Psoas muscle (tissue), 7 donors: ENCODE measurements at regions not wholly inside any gene's neighbourhood (a gene's known extent, or its start where the extent isn't known, plus 50 kb on each side); places are given as distances from the start of the nearest gene placed in this dataset.

Source experiments
- ATAC-seq, 4 donors: fragments of 200-7000 bp; cut with Tn5 transposase; one replicate each; pipeline ENCODE4 v1.9.1; 2020; ENCODE audit warnings: moderate library complexity in 3 of 4, mild to moderate bottlenecking in 2 of 4
- DNase-seq, 2 donors: peaks; one replicate each; pipeline ENCODE4 v3.0.0-alpha.2; 2020
- H3K27ac ChIP-seq: fragments of 200-600 bp; one replicate; pipeline ENCODE4 v1.8.0; 2022
- H3K27me3 ChIP-seq, 3 donors: fragments of 200-600 bp in 1 of 3; one replicate each; pipeline versions ENCODE4 v1.6.1 to v1.8.0; 2013 to 2022; ENCODE audit warnings: low read length in 2 of 3, mild to moderate bottlenecking in 2 of 3, moderate library complexity in 1 of 3; ENCODE audit not compliant: insufficient read depth in 3 of 3
- H3K36me3 ChIP-seq, 2 donors: fragments of 200-600 bp in 1 of 2; one replicate each; pipeline versions ENCODE4 v1.6.1 to v1.8.0; 2013 to 2022; ENCODE audit warnings: low read depth in 1 of 2, mild to moderate bottlenecking in 1 of 2, moderate library complexity in 1 of 2; ENCODE audit not compliant: insufficient read depth in 1 of 2
- H3K4me1 ChIP-seq: fragments of 200-600 bp; one replicate; pipeline ENCODE4 v1.8.0; 2022
- H3K4me3 ChIP-seq: fragments of 200-600 bp; one replicate; pipeline ENCODE4 v1.8.0; 2022; ENCODE audit warnings: mild to moderate bottlenecking
- H3K9me3 ChIP-seq: fragments of 200-600 bp; one replicate; pipeline ENCODE4 v1.8.0; 2022
- CTCF ChIP-seq: fragments of 200-600 bp; IDR thresholded peaks from one replicate; pipeline ENCODE4 v1.8.0; 2022; ENCODE audit warnings: antibody characterized with exemption
- WGBS, 3 donors: extraction: QIAGEN DNeasy Blood & Tissue Kit; methylation state at CpG; one replicate each; pipeline versions ENCODE4 v1.1.6 to v1.1.7; 2013; 5-methylcytosine and 5-hydroxymethylcytosine counted together
- intact Hi-C, 2 donors: fragments of 100-400 bp; cut with DNase I; formaldehyde crosslinking; loops; one replicate each; pipeline versions ENCODE4 v1.11.0 to v1.14.2; 2022
- donor health status: healthy with polysubstance abuse.
- donor health status: DM: no; HTN: no; CAD: no; lungs with moderate emphysema.
- donor health status: Bipolar disorder and iron deficiency.
- donor health status: healthy.
- donor health status: DM: yes; HTN: yes; CAD: no.
- donor health status: DM: no; HTN: no; CAD: no.
- donor health status: DM: yes; HTN: yes; CAD: no.

- Histone ChIP-seq H3K4me1 (no peaks in the 10 kb centered on the region), H3K9me3 (no peaks in the 10 kb centered on the region), H3K27me3 (no peaks in the 10 kb centered on the region), H3K27ac (no peak overlapping the region), H3K36me3 (no peaks in the 10 kb centered on the region), H3K4me3 (no peak overlapping the region)
- intact Hi-C loops, result no loop called here
- ATAC-seq (no peak), DNase-seq (no peak)
- no peak for TF ChIP-seq CTCF
These were observed 166.2 kb upstream of the MEIS1 start for GRCh38 chr2:66268756-66269155.

- H3K9me3 ChIP-seq, result peaks cover 6% of the 10 kb centered on the region
- intact Hi-C loops, result no loop called here
- H3K36me3 ChIP-seq, result no peaks in the 10 kb centered on the region
- H3K4me3 ChIP-seq, result no peak overlapping the region
- DNase-seq, result no peak
- TF ChIP-seq CTCF, result no peak
- H3K27ac ChIP-seq, result no peak overlapping the region
- ATAC-seq, result no peak
- peaks cover 0 to 3% (median 0%) of the 10 kb centered on the region in 3 donors for H3K27me3 ChIP-seq
- H3K4me1 ChIP-seq, result no peaks in the 10 kb centered on the region
- WGBS, 3 donors, result 87 to 93% (median 91%) methylated on average over 3 of the region's 3 CpGs
These were observed 170.6 kb upstream of the MEIS1 start for GRCh38 chr2:66264354-66264753.

GRCh38 chr2:66255867-66256266 is 179.1 kb upstream of the MEIS1 start:
- Histone ChIP-seq H3K27me3 (peaks cover 0 to 3% (median 0%) of the 10 kb centered on the region in 3 donors), H3K9me3 (peaks cover 7% of the 10 kb centered on the region), H3K4me1 (no peaks in the 10 kb centered on the region), H3K27ac (no peak overlapping the region), H3K4me3 (no peak overlapping the region), H3K36me3 (no peaks in the 10 kb centered on the region)
- no peak for ATAC-seq
- WGBS, 3 donors, result 66 to 74% (median 67%) methylated on average over 3 of the region's 3 CpGs
- no peak for TF ChIP-seq CTCF
- no peak for DNase-seq
- intact Hi-C loops, result no loop called here

- peaks cover 0 to 3% (median 0%) of the 10 kb centered on the region in 3 donors for H3K27me3 ChIP-seq
- no peaks in the 10 kb centered on the region for H3K4me1 ChIP-seq
- ATAC-seq (no peak), DNase-seq (no peak)
- no peak overlapping the region for H3K4me3 ChIP-seq
- no peak for TF ChIP-seq CTCF
- no peak overlapping the region for H3K27ac ChIP-seq
- peaks cover 7% of the 10 kb centered on the region for H3K9me3 ChIP-seq
- intact Hi-C loops, result no loop called here
- H3K36me3 ChIP-seq, result no peaks in the 10 kb centered on the region
These were observed 179.8 kb upstream of the MEIS1 start for GRCh38 chr2:66255136-66255535.

GRCh38 chr2:66253066-66253465 is 181.9 kb upstream of the MEIS1 start:
- intact Hi-C loops, result no loop called here
- ATAC-seq, result no peak
- 48 to 53% (median 50%) methylated on average over 2 of the region's 2 CpGs for WGBS, 3 donors

More at GRCh38 chr2:66253066-66253465, 181.9 kb upstream of the MEIS1 start:
- Histone ChIP-seq H3K27me3 (no peaks in the 10 kb centered on the region), H3K36me3 (no peaks in the 10 kb centered on the region), H3K4me1 (no peaks in the 10 kb centered on the region), H3K27ac (no peak overlapping the region), H3K4me3 (no peak overlapping the region), H3K9me3 (no peaks in the 10 kb centered on the region)
- no peak for TF ChIP-seq CTCF
- no peak for DNase-seq
